ACC112 (cell line): ENCODE measurements at regions not wholly inside any gene's neighbourhood (a gene's known extent, or its start where the extent isn't known, plus 50 kb on each side); places are given as distances from the start of the nearest gene placed in this dataset.

Source experiments
- H2AFZ ChIP-seq: fragments of 200-600 bp; sonication (generic); one replicate; pipeline ENCODE4 v1.6.0; 2017; ENCODE audit warnings: antibody characterized with exemption, low read length; ENCODE audit not compliant: unreplicated experiment
- H3K27ac ChIP-seq: fragments of 200-600 bp; sonication (generic); 2 replicates; pipeline ENCODE4 v1.5.1; 2014; ENCODE audit warnings: low read depth, mild to moderate bottlenecking, antibody characterized with exemption, low read length, moderate library complexity
- H3K27me3 ChIP-seq: fragments of 200-600 bp; sonication (generic); 2 replicates; pipeline ENCODE4 v1.6.1; 2014; ENCODE audit warnings: mild to moderate bottlenecking, antibody characterized with exemption, low read length, moderate library complexity, mixed read lengths; ENCODE audit not compliant: insufficient read depth
- H3K36me3 ChIP-seq: fragments of 200-600 bp; sonication (generic); 2 replicates; pipeline ENCODE4 v1.6.1; 2016; ENCODE audit warnings: mild to moderate bottlenecking, antibody characterized with exemption, low read length, moderate library complexity, mixed read lengths; ENCODE audit not compliant: insufficient read depth
- H3K4me1 ChIP-seq: fragments of 200-600 bp; sonication (generic); one replicate; pipeline ENCODE4 v1.6.1; 2016; ENCODE audit warnings: low read length, mixed read lengths; ENCODE audit not compliant: insufficient read depth, unreplicated experiment, control insufficient read depth
- H3K4me3 ChIP-seq: fragments of 200-600 bp; sonication (generic); 2 replicates; pipeline ENCODE4 v1.5.1; 2014; ENCODE audit warnings: mild to moderate bottlenecking, low read depth, low read length
- H3K79me2 ChIP-seq: fragments of 200-600 bp; sonication (generic); one replicate; pipeline ENCODE4 v1.6.0; 2016; ENCODE audit warnings: low read length; ENCODE audit not compliant: control insufficient read depth, unreplicated experiment, insufficient read depth

GRCh38 chr11:24375931-24376330 is 120.9 kb upstream of the LUZP2 start:
- H3K27ac ChIP-seq = no peak overlapping the region
- H3K36me3 ChIP-seq = no peaks in the 10 kb centered on the region
- H3K79me2 ChIP-seq = no peaks in the 10 kb centered on the region

GRCh38 chr11:24383137-24383536 is 113.7 kb upstream of the LUZP2 start:
- H3K4me3 ChIP-seq = no peak overlapping the region
- H3K27me3 ChIP-seq = no peaks in the 10 kb centered on the region
- no peaks in the 10 kb centered on the region for H3K36me3 ChIP-seq
- H3K27ac ChIP-seq = no peak overlapping the region
- H3K4me1 ChIP-seq = no peaks in the 10 kb centered on the region
- H3K79me2 ChIP-seq = no peaks in the 10 kb centered on the region
- H2AFZ ChIP-seq = no peak overlapping the region

More at GRCh38 chr11:24375931-24376330, 120.9 kb upstream of the LUZP2 start:
- Histone ChIP-seq H3K4me3 (no peak overlapping the region), H3K4me1 (no peaks in the 10 kb centered on the region), H2AFZ (no peak overlapping the region), H3K27me3 (no peaks in the 10 kb centered on the region)

- H3K27ac ChIP-seq = no peak overlapping the region
- H3K27me3 ChIP-seq = no peaks in the 10 kb centered on the region
Measured at GRCh38 chr11:24384240-24384639, 112.6 kb upstream of the LUZP2 start.

GRCh38 chr11:24386546-24387397 is 110.1 kb upstream of the LUZP2 start:
- no peaks in the 10 kb centered on the region for H3K36me3 ChIP-seq
- H3K4me3 ChIP-seq = no peak overlapping the region
- no peaks in the 10 kb centered on the region for H3K27me3 ChIP-seq
- no peaks in the 10 kb centered on the region for H3K79me2 ChIP-seq
- H3K4me1 ChIP-seq = peaks cover 7% of the 10 kb centered on the region
- H3K27ac ChIP-seq = no peak overlapping the region
- no peak overlapping the region for H2AFZ ChIP-seq

More at GRCh38 chr11:24384240-24384639, 112.6 kb upstream of the LUZP2 start:
- Histone ChIP-seq H3K4me3 (no peak overlapping the region), H2AFZ (no peak overlapping the region), H3K36me3 (no peaks in the 10 kb centered on the region), H3K79me2 (no peaks in the 10 kb centered on the region), H3K4me1 (no peaks in the 10 kb centered on the region)

GRCh38 chr11:24389575-24389974 is 107.3 kb upstream of the LUZP2 start:
- peaks cover 7% of the 10 kb centered on the region for H3K4me1 ChIP-seq
- H2AFZ ChIP-seq = no peak overlapping the region
- no peak overlapping the region for H3K27ac ChIP-seq
- no peaks in the 10 kb centered on the region for H3K36me3 ChIP-seq
- no peaks in the 10 kb centered on the region for H3K79me2 ChIP-seq
- no peak overlapping the region for H3K4me3 ChIP-seq
- H3K27me3 ChIP-seq = no peaks in the 10 kb centered on the region

- Histone ChIP-seq H3K4me3 (no peak overlapping the region), H3K36me3 (no peaks in the 10 kb centered on the region)
Measured at GRCh38 chr11:24390016-24390415, 106.8 kb upstream of the LUZP2 start.

GRCh38 chr11:24390762-24391161 is 106.1 kb upstream of the LUZP2 start:
- Histone ChIP-seq H2AFZ (no peak overlapping the region), H3K4me1 (peaks cover 7% of the 10 kb centered on the region)

More at GRCh38 chr11:24390016-24390415, 106.8 kb upstream of the LUZP2 start:
- Histone ChIP-seq H2AFZ (no peak overlapping the region), H3K27ac (no peak overlapping the region), H3K27me3 (no peaks in the 10 kb centered on the region), H3K4me1 (peaks cover 7% of the 10 kb centered on the region), H3K79me2 (no peaks in the 10 kb centered on the region)

GRCh38 chr11:24391167-24391566 is 105.7 kb upstream of the LUZP2 start:
- Histone ChIP-seq H3K27me3 (no peaks in the 10 kb centered on the region), H3K36me3 (no peaks in the 10 kb centered on the region), H2AFZ (no peak overlapping the region), H3K79me2 (no peaks in the 10 kb centered on the region), H3K4me1 (peaks cover 7% of the 10 kb centered on the region), H3K4me3 (no peak overlapping the region), H3K27ac (no peak overlapping the region)

More at GRCh38 chr11:24390762-24391161, 106.1 kb upstream of the LUZP2 start:
- H3K4me3 ChIP-seq = no peak overlapping the region
- H3K27me3 ChIP-seq = no peaks in the 10 kb centered on the region
- no peaks in the 10 kb centered on the region for H3K36me3 ChIP-seq
- no peaks in the 10 kb centered on the region for H3K79me2 ChIP-seq
- H3K27ac ChIP-seq = no peak overlapping the region

GRCh38 chr11:24400059-24400665 is 96.7 kb upstream of the LUZP2 start:
- H3K4me3 ChIP-seq = no peak overlapping the region
- no peaks in the 10 kb centered on the region for H3K27me3 ChIP-seq
- H2AFZ ChIP-seq = no peak overlapping the region
- no peaks in the 10 kb centered on the region for H3K4me1 ChIP-seq
- no peak overlapping the region for H3K27ac ChIP-seq
- H3K36me3 ChIP-seq = no peaks in the 10 kb centered on the region
- no peaks in the 10 kb centered on the region for H3K79me2 ChIP-seq

- Histone ChIP-seq H3K36me3 (no peaks in the 10 kb centered on the region), H3K27me3 (no peaks in the 10 kb centered on the region), H3K4me1 (no peaks in the 10 kb centered on the region), H3K79me2 (no peaks in the 10 kb centered on the region), H2AFZ (no peak overlapping the region), H3K4me3 (no peak overlapping the region), H3K27ac (no peak overlapping the region)
Measured at GRCh38 chr11:24406389-24406788, 90.5 kb upstream of the LUZP2 start.

GRCh38 chr11:24406980-24407379 is 89.9 kb upstream of the LUZP2 start:
- no peaks in the 10 kb centered on the region for H3K79me2 ChIP-seq
- no peaks in the 10 kb centered on the region for H3K4me1 ChIP-seq
- H3K4me3 ChIP-seq = no peak overlapping the region
- no peak overlapping the region for H3K27ac ChIP-seq
- no peaks in the 10 kb centered on the region for H3K27me3 ChIP-seq
- no peaks in the 10 kb centered on the region for H3K36me3 ChIP-seq
- no peak overlapping the region for H2AFZ ChIP-seq
